ENCODE measurements at regions not wholly inside any gene's neighbourhood (a gene's known extent, or its start where the extent isn't known, plus 50 kb on each side); places are given as distances from the start of the nearest gene placed in this dataset.

- DNase-seq, result peak; percentile 68
These were observed 115.5 kb upstream of the IRF2BP2 start for GRCh38 chr1:234725177-234726132.

GRCh38 chr1:234724516-234725176 is 114.7 kb upstream of the IRF2BP2 start:
- DNase-seq, result no peak

GRCh38 chr1:234722904-234723720 is 113.1 kb upstream of the IRF2BP2 start:
- DNase-seq, result no peak

GRCh38 chr1:234722270-234722704 is 112.3 kb upstream of the IRF2BP2 start:
- no peak for DNase-seq

GRCh38 chr1:234721476-234722269 is 111.7 kb upstream of the IRF2BP2 start:
- DNase-seq, result peak; percentile 46

- no peak for DNase-seq
These were observed 110.9 kb upstream of the IRF2BP2 start for GRCh38 chr1:234720709-234721441.

- DNase-seq, result no peak
These were observed 109.7 kb upstream of the IRF2BP2 start for GRCh38 chr1:234719454-234720251.

- DNase-seq, result no peak
These were observed 108.8 kb upstream of the IRF2BP2 start for GRCh38 chr1:234718496-234719453.

GRCh38 chr1:234716908-234717375 is 107.0 kb upstream of the IRF2BP2 start:
- no peak for DNase-seq

GRCh38 chr1:234715252-234716014 is 105.5 kb upstream of the IRF2BP2 start:
- DNase-seq, result no peak

- DNase-seq, result no peak
These were observed 103.9 kb upstream of the IRF2BP2 start for GRCh38 chr1:234713859-234714258.

- no peak for DNase-seq
These were observed 103.5 kb upstream of the IRF2BP2 start for GRCh38 chr1:234713440-234713839.

- no peak for DNase-seq
These were observed 102.9 kb upstream of the IRF2BP2 start for GRCh38 chr1:234712891-234713305.

GRCh38 chr1:234710936-234711724 is 101.2 kb upstream of the IRF2BP2 start:
- DNase-seq, result no peak

- no peak for DNase-seq
These were observed 100.4 kb upstream of the IRF2BP2 start for GRCh38 chr1:234710381-234710780.

GRCh38 chr1:234709473-234710228 is 99.7 kb upstream of the IRF2BP2 start:
- DNase-seq, result peak; percentile 71
